ENCODE measurements at regions not wholly inside any gene's neighbourhood (a gene's known extent, or its start where the extent isn't known, plus 50 kb on each side); places are given as distances from the start of the nearest gene placed in this dataset.
"Not testable (repeated sequence)": the region's sequence is repeated elsewhere in the genome, so short reads cannot be mapped to it uniquely, and the experiment has no call there.

DNA sequence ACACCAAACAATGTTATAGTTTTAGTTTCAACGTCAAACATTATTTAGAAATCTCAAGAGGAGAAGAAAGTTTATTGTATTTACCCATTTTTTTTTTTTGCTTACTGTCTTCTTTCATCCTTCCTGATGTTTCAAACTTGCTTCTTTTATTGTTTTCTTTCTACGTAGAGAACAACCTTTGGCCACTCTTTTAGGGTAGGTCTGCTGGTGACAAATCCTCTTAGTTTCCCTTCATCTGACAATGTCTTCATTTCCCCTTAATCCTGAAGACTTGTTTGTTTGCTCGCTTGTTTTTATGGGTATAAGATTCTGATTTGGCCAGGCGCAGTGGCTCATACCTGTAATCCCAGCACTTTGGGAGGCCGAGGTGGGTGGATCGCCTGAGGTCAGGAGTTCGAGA is 89.1 kb downstream of the RHOU start:
- no peak for DNase-seq (ENCODE audit: low read depth in 2 of 2, low spot score in 1 of 2)

DNA sequence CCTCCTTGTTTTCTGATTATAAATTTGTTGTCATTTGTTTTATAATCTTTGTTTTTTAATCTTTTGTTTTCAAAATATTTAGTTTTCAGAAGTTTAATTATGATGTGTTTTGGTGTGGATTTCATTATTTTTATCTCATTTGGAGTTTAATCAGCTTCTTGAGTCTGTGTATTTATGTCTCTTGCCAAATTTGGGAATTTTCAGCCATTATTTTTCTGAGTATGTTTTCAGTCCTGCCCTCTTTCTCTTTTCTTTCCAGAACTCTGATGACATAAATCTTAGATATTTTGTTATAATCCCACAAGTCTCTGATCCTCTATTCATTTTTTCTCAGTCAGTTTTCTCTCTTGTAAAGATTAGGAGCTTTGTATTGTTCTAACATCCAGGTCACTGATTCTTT is 89.8 kb downstream of the RHOU start:
- DNase-seq (ENCODE audit: low read depth in 2 of 2, low spot score in 1 of 2): no peak

DNA sequence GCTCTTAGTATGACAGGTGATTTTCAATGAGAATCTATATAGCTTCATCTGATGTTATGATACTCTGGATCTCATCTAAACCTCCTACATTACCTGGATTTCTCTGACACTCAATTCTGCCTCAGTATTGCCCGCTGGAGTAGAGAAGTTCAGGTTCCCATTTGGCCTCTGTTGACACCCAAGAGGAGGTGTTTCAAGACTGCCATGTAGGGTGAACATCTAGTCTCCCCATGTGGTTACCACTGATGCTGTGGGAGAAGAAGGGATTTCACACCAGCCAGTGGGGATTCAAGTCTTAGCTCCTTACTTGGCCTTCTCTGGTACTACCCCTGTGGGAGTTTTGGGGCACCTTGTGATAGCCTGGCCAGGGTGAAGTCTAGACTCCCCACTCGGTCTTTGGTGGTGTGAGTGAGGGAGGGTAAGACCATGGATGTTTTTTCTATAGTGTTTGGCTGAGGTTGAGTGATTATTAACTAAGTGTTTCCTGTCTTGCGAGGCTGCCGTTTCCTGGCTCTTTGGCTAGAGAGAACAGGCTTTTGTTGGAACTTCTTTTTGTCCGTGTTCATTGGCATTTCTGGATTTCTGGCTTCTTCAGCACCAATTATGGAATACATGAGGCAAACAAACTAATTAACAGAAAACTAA is 90.7 kb downstream of the RHOU start:
- DNase-seq (ENCODE audit: low read depth in 2 of 2, low spot score in 1 of 2): no peak

DNA sequence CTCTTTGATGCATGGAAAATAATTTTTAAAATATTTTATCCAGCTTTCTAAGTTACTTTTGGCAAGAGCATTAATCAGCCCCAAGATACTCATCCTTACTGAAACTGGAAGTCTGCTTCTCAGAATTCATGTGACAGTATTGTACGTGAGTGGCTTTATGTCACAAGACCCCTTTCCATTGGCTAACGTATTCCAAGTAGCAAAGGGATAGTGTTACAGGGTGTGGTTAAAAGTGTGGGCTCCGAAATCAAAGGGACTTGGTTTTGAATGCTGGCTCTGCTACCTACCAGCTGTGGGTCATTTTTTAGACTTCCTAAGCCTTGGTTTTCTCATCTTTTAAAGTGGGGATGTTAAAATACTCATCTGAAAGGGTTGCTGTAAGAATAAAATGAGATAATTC is 91.7 kb downstream of the RHOU start:
- DNase-seq (ENCODE audit: low read depth in 2 of 2, low spot score in 1 of 2): no peak

DNA sequence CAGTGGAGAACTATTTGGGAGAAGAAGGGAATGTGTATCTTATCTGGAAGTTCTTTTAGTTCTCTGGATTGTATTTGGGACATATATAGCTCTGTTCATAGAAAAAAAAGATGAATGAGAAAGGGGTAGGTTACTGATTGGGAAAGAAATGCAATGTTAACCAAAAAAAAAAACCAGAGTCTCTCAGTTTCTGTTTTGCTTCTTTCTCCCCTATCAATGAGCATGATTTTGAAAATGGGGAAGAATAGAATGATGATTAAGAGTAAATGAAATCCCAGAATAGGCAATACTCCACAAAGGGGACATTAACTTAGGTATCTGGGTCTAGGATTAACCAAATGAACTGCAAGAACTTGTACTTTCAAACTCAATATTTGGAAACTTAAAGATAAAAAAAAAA is 92.9 kb downstream of the RHOU start:
- DNase-seq (ENCODE audit: low read depth in 2 of 2, low spot score in 1 of 2): no peak

DNA sequence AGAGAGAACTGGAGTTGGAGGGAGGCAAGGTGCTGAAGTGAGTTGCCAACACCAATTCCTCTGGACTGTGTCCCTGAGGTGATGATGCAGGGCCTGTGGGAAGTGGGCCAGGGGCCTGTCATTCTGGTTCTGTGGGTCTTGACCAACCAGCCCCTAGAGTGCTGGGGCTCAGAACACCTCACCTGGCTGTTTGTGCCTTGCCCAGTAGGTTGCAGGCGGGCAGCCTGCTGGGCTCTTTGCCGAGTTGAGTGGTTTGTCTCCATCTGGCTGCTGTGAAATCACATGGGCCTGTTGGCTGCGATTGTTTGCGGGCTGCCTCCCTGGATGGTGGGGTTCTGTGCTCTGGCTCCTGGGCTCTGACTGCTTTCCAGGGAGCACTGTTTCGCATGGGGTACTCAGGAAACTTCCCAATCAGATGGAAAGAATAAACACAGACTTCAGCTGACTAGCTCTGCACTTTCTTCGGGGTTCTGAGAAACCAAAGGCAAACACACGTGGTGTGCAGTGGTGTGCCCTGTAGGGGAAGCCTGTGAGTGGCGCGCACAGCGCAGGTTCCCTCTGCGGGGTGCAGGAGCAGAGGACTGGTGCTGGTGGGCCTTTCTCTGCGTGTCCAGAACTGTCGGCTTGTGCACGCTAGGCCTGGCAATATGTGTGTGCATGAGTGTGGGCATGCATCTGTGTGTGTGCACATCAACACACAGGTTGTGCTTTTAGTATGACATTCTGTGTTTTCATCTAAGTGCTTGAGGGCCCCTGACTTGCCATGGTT is 95.1 kb downstream of the RHOU start:
- no peak for DNase-seq (ENCODE audit: low read depth in 2 of 2, low spot score in 1 of 2)

DNA sequence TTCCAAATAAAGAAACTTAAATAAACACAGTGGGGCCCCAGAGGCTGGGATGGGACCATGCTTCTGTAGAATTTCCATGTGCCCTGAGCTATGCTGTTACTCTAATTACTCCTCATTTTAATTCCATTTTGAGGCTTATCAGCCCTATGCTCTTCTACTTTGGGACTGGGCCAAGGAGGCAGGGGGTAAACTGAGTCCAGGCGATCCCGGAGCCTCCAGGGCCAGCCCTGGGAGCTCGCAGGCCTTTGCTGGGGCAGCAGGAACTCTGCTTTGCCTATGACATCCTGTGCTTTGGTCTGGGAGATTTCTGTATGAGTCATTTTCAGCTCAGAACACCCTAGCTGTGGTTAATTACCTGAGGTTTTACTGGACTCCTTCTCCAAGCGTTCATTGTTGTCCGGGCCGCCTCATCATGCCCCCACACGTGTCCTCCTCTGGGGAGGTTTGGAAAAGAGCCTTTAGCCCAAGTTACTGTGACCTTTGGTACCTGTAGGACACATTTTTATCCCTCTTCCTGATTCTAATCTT is 95.7 kb downstream of the RHOU start:
- DNase-seq (ENCODE audit: low read depth in 2 of 2, low spot score in 1 of 2): no peak

DNA sequence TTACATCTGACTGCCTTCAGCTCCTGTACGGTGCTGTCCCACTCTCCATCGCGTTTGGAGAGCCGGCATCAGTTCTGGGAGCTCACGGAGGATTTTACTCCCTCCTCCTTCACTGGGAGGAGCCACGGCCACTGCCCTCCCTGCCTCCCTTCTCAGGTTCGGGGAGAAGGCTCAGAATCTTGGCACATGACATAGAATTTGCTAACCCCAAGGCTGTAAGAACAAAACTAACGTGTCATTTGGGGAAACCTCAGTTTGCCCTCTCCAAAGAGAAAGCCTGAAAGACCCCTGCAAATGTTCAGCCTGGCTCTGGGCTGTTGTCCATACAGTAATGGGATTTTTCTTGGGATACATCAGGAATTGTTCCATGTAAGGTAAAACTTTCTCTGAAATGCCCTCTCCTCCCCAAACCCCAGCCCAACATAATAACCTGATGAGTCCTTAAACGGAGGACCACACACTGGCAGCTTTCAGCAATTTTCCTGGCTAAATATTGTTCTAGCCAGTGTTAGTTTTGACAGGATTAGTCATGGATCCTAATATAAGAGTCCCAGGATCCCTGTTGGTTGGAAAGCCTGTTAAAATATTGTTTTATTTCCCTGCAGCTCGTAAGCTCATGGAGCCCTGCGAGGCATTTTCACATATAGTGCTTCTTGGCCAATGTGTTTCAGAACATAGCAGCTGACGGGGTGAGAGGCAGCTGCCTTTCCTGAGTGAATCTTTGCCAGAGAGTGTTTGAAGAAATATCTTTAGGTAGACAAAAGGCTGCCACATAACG is 98.8 kb downstream of the RHOU start:
- DNase-seq (ENCODE audit: low read depth in 2 of 2, low spot score in 1 of 2): no peak

DNA sequence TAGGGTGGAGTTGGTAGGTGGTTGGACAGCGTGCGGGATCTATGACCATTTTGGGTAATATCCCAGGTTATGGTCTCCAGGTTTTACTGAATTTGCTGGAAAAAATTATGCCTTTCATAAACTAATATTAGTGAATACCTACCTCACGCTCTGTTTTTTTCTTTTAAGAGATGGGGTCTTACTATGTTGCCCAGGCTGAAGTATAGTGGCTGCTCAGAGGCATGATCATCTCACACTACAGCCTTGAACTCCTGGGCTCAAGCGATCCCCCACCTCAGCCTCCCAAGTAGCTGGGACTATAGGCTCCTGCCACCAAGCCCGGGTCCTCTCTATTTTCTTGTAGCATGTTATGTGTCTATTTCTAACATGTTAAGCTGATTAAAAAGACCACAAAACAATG is 100.2 kb downstream of the RHOU start:
- DNase-seq (ENCODE audit: low read depth in 2 of 2, low spot score in 1 of 2): no peak

DNA sequence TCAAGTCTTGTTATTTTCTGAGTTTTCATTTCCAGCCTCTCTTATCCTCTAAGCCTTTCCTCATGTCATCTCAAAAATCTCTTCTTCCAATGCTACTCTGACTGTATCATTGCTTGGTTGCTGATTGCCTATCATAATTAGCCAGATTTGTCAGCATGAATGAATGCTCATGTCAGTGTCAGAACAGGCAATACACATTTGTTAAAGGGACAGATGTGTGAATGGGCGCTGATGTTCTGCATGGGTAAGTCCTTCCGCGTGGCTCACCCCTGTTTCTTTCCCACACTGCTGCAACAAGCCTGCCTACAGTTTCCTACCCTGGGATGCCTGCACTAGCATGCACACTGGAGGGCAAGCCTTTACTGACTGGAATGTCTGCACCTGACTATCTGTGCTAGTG is 100.6 kb downstream of the RHOU start:
- DNase-seq (ENCODE audit: low read depth in 2 of 2, low spot score in 1 of 2): no peak

DNA sequence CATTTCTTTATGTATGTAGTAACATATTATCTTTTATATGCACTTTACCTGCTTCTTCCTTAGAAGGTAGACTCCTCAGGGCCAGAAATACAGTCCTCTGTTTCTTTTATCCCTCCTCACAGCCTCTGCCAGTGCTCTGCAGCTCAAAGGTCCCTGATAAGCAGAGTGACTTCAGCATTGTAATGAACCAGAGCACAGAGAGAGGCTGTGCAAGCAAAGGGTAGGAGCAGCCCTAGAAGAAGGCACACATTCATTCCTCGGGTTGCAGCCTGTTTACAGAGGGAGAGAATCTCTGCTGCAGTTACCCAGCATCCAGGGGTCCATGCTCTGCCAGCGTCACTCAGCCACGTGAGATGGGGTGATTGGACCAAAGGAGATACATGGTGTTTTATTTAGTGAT is 101.1 kb downstream of the RHOU start:
- no peak for DNase-seq (ENCODE audit: low read depth in 2 of 2, low spot score in 1 of 2)

DNA sequence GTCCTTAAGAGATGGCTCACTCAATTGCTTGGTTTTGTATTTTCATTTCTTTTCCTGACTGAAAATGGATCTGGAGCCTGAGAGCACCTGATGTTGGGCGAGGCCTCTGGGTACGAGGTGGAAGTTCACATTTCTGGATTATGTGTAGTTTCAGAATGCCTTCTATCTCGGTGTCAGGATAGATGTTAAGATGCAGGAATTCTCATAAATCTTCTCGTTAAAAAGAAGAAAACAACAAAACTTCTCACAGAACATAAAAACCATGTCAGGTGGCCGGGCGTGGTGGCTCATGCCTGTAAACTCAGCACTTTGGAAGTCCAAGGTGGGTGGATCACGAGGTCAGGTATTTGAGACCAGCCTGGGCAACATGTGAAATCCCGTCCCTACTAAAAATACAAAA is 101.8 kb downstream of the RHOU start:
- no peak for DNase-seq (ENCODE audit: low read depth in 2 of 2, low spot score in 1 of 2)

DNA sequence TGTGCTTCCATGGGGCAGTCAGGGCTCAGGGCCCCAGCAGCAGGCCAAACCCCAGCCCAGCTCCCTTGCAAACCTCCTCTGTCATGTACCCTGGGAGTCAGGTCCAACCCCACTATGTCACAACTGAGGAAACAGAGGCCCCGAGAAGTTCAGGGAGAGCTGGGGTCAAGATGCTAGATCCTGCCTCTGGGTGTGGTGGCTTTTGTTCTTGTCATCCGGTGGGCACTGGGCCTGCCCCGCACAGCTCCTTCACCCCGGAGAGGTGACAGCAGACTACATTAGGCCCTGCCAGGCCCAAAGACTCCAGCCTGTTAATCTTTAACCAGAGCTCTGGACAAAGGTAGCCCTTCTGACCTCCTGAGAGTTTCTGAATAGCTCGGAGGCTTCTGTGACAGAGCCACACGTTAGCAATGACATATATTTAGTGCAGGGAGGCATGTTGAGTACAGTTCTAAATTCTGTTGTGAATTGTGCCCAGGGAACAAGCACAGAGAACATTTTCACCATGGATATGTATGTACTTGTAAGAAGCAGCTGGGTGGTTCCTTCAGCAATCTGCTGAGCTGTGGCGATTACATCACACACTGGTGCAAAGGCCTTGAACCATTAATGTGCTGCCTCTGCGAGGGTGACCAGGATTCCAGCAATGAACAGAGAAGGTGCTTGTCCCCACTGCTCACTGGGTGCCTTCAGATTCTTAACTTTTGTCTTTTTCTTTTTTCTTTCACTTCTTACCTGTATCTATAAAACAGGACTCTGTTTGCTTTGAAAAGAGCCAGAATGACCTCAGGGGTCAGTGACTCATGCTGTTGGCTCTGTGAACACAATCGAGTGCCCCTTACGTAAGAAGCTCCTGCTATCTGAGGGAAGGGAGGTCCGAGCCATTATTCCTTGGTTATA is 102.8 kb downstream of the RHOU start:
- DNase-seq (ENCODE audit: low read depth in 2 of 2, low spot score in 1 of 2): no peak

DNA sequence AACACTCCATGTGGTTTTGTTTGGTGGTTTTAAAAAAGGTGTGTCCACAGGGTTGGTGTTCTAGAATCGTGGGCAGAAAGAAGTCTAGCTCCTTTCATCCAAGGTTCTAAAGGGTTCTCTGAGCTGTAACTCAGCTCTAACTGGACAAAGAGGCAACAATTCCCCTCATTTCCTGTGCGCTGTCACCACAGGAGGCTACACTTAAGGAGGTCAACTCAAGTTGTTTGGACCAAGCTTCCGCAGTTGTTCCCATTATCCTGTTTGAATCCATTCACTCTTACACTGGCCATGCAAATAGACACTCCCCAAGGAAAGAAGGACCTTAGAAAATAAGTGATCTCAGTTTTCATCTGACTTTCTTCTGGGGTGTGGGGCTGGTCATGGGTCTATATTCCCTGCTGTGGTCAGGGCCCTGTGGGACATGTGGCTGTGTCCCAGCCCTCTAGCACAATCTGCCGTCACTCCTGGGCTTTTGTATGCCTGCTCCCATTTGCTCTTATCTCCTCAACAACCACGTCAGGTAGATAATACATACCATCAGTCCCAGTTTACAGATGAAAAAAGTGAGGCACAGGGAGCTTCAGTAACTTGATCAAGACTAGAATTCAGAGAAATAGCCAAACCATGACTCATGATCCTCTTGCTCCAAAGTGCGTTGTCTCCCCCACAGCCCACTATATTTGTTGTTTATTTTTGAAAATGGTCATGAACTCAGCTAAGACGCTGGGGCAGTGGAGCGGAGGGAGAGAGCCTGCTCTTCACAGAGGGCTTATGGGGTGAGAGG is 103.6 kb downstream of the RHOU start:
- no peak for DNase-seq (ENCODE audit: low read depth in 2 of 2, low spot score in 1 of 2)

DNA sequence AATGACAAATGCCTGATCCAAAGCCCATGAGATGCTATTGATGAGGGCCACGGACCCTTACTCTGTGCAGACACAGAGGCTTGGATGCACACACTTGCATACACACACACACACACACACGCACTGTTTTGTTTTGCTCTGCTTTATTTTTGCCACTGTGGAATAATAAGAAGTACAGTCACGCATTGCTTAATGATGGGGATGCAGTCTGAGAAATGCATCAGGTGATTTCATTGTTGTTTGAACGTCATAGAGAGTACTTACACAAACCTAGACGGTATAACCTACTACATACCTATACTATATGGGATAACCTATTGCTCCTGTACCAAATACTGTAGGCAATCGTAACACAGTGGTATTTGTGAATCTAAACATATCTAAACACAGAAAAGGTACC is 104.4 kb downstream of the RHOU start:
- DNase-seq (ENCODE audit: low read depth in 2 of 2, low spot score in 1 of 2): no peak

DNA sequence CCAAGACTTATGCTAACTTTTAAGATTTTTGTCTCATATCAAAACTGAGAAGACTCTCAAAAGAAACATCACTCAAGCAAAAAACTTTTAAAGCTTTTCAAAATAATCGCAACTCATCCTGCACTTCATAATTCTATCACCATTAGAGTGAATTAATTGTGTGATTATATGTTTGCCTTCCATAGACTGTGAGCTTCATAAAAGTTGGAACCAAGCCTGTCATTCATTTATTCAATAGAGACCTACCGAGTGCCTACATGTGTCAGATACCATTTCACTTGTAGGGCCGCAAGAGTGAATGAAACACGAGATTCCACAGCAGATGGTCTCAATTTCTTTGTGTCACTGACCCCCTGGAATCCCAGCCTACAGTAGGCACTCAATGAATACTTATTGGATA is 106.4 kb downstream of the RHOU start:
- DNase-seq (ENCODE audit: low read depth in 2 of 2, low spot score in 1 of 2): no peak

DNA sequence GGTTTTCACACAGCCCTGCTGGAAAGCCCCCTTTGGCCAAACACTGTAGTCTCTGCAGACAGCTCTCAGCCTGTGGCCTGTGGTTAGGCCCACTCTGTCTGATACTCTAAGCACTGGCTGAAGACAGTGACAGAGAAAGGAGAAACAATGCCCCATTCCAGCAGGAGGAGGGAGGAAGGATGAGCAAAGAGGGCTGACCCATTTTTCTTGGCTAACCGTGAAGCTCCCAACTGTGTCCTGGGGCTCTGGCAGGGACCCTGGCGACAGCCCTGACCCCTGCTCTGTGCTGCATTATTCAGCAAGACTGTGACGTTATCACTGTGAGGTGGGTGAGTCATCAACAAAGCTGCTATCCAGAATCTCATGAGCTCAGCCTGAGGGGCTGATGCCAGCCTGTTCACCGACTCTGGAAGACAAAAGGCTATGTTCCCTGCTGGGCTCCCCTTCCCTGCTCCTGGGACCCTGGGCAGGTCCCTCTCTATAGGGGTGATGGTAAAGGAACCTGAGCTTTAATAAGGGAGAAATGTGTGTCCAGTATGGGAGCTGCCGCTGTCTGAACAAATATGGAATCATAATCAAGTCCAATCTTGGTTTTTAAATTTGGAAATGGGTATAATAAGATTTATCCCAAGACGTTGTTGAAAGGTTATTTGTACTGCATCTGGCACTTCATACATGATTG is 107.0 kb downstream of the RHOU start:
- no peak for DNase-seq (ENCODE audit: low read depth in 2 of 2, low spot score in 1 of 2)

DNA sequence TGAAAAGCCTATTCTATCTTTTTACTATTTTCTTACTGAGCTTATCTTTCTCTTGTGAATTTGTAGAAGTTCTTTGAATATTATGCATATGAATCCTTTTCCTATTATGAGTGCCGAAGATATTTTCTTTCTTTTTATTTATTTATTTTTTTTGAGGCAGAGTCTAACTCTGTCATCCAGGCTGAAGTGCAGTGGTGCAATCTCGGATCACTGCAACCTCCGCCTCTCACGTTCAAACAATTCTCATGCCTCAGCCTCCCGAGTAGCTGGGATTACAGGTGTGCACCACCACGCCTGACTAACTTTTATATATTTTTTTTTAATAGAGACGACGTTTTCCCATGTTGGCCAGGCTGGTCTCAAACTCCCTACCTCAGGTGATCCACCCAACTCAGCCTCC is 109.8 kb downstream of the RHOU start:
- DNase-seq (ENCODE audit: low read depth in 2 of 2, low spot score in 1 of 2): no peak

DNA sequence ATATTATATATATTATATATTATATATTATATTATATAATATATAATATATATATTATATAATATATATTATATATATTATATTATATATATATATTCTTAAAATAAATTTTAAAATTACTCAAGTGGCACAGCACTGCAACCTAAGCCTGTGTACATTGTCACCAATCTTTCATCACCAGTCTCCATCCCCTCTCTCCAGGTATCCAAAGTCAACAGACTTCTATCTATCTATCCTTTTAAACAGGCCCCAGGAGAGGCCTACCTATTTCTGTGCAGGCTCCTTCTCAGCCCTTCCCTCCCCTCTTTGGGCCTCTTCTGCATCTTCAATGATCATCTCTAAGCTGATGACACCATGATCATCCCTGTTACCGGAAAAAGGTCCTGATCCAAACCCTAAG is 111.7 kb downstream of the RHOU start:
- no peak for DNase-seq (ENCODE audit: low read depth in 2 of 2, low spot score in 1 of 2)

DNA sequence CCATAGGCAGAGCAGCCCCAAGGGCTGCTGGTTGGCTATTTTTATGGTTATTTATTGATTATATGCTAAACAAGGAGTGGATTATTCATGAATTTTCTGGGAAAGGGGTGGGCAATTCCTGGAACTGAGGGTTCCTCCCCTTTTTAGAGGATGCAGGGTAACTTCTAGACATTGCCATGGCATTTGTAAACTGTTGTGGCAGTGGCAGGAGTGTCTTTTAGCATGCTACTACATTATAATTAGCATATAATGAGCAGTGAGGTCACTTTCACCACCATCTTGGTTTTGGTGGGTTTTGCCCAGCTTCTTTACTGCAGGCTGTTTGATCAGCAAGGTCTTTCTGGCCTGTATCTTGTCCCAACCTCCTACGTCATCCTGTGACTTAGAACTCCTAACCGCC is 112.2 kb downstream of the RHOU start:
- not testable (repeated sequence) for DNase-seq (ENCODE audit: low read depth in 2 of 2, low spot score in 1 of 2)

Data from stimulated activated CD8-positive, alpha-beta memory T cell treated with anti-CD3 and anti-CD28 coated beads, Interleukin-4, amount 100 ng/mL, for 4 hours (primary cell).